HepG2 (cell line): ENCODE measurements at regions not wholly inside any gene's neighbourhood (a gene's known extent, or its start where the extent isn't known, plus 50 kb on each side); places are given as distances from the start of the nearest gene placed in this dataset.

Experiments
- ELF4 ChIP-seq: sonication (generic); formaldehyde crosslinking; IDR thresholded peaks from 2 replicates; pipeline ENCODE4 v1.5.0; 2020; ENCODE audit warnings: missing genetic modification reagents, mild to moderate bottlenecking, moderate library complexity, borderline replicate concordance
- EP300 ChIP-seq, 3 experiments: sonication (generic) in 1 of 3; formaldehyde crosslinking in 1 of 3; IDR thresholded peaks; 2 replicates each; pipeline versions ENCODE4 v1.5.1 to v1.6.1; 2011 to 2020; ENCODE audit warnings: low read depth in 2 of 3, low read length in 2 of 3, borderline replicate concordance in 1 of 3, improper control_type of control experiment in 1 of 3, mild to moderate bottlenecking in 1 of 3, missing genetic modification reagents in 1 of 3, moderate library complexity in 1 of 3
- POLR2A ChIP-seq, 2 experiments: IDR thresholded peaks; 2 replicates each; pipeline ENCODE4 v1.6.1; 2011; ENCODE audit warnings: low read depth in 2 of 2, low read length in 2 of 2, mild to moderate bottlenecking in 1 of 2, moderate library complexity in 1 of 2; ENCODE audit not compliant: insufficient read depth in 1 of 2
- POLR2AphosphoS5 ChIP-seq: IDR thresholded peaks from 2 replicates; pipeline ENCODE4 v1.6.1; 2012; ENCODE audit warnings: low read depth, low read length
- TP53 ChIP-seq: sonication (generic); formaldehyde crosslinking; conservative IDR thresholded peaks from 2 replicates; pipeline ENCODE4 v1.4.0; 2020; ENCODE audit warnings: missing genetic modification reagents
- ZNF850 ChIP-seq: sonication (generic); formaldehyde crosslinking; conservative IDR thresholded peaks from 2 replicates; pipeline ENCODE4 v1.9.0; 2021; ENCODE audit warnings: mild to moderate bottlenecking, missing genetic modification reagents

- no peak for TF ChIP-seq POLR2AphosphoS5
- no peak for TF ChIP-seq ZNF850 (CRISPR knock-in tag)
- TF ChIP-seq TP53 (CRISPR knock-in tag): no peak
- TF ChIP-seq POLR2A (IDR thresholded peaks at IDR 0.05; ENCODE audit: insufficient read depth in 1 of 2, low read depth in 2 of 2, low read length in 2 of 2): no peak
- no peak for TF ChIP-seq EP300 (IDR thresholded peaks at IDR 0.05; ENCODE audit: low read depth in 2 of 2, low read length in 2 of 2)
- TF ChIP-seq EP300 (CRISPR knock-in tag; IDR thresholded peaks at IDR 0.05; ENCODE audit: borderline replicate concordance): no peak
- TF ChIP-seq ELF4 (CRISPR knock-in tag): no peak
Measured at GRCh38 chr2:172278667-172279066, 148.7 kb upstream of the ITGA6 start.
